Ascending aorta (tissue), 2 donors: ENCODE measurements at regions not wholly inside any gene's neighbourhood (a gene's known extent, or its start where the extent isn't known, plus 50 kb on each side); places are given as distances from the start of the nearest gene placed in this dataset.

ENCODE experiments used
- DNase-seq, 2 donors: peaks; one replicate each; pipeline ENCODE4 v3.0.0-alpha.2; 2019; ENCODE audit warnings: low spot score in 2 of 2
- H3K27ac ChIP-seq, 2 donors: fragments of 200-600 bp; sonication (generic); one replicate each; pipeline ENCODE4 v1.5.1; 2016 to 2017; ENCODE audit warnings: mild to moderate bottlenecking in 1 of 2
- H3K27me3 ChIP-seq: fragments of 200-600 bp; sonication (generic); one replicate; pipeline ENCODE4 v1.5.1; 2017
- H3K36me3 ChIP-seq, 2 donors: fragments of 200-600 bp; sonication (generic); one replicate each; pipeline ENCODE4 v1.5.1; 2016
- H3K4me1 ChIP-seq, 2 donors: fragments of 200-600 bp; sonication (generic); one replicate each; pipeline ENCODE4 v1.5.1; 2016 to 2017; ENCODE audit warnings: mild to moderate bottlenecking in 1 of 2
- H3K4me3 ChIP-seq, 2 donors: fragments of 200-600 bp; sonication (generic); one replicate each; pipeline ENCODE4 v1.5.1; 2016 to 2017; ENCODE audit warnings: mild to moderate bottlenecking in 1 of 2
- H3K9me3 ChIP-seq, 2 donors: fragments of 200-600 bp; sonication (generic); one replicate each; pipeline ENCODE4 v1.5.1; 2016
- CTCF ChIP-seq, 3 experiments: fragments of 200-600 bp in 2 of 3; fragments of 450-650 bp in 1 of 3; sonication (generic) in 2 of 3; IDR thresholded peaks; one replicate each; pipeline ENCODE4 v1.5.1; 2016 to 2019; ENCODE audit warnings: antibody characterized with exemption in 3 of 3, mild to moderate bottlenecking in 1 of 3, moderate library complexity in 1 of 3
- intact Hi-C: fragments of 100-400 bp; cut with DNase I; formaldehyde crosslinking; loops from one replicate; pipeline ENCODE4 v1.15.1; 2023

- Histone ChIP-seq H3K36me3 (no peaks in the 10 kb centered on the region), H3K4me1 (no peaks in the 10 kb centered on the region), H3K27ac (no peak overlapping the region), H3K4me3 (no peak overlapping the region), H3K9me3 (no peaks in the 10 kb centered on the region), H3K27me3 (no peaks in the 10 kb centered on the region)
- TF ChIP-seq CTCF (IDR thresholded peaks at IDR 0.05): no peak
- intact Hi-C loops: no loop called here
- DNase-seq: no peak
These were observed 278.0 kb downstream of the MRPL39 start for GRCh38 chr21:25329227-25329825.

GRCh38 chr21:25328736-25329135 is 278.5 kb downstream of the MRPL39 start:
- Histone ChIP-seq H3K4me1 (no peaks in the 10 kb centered on the region), H3K9me3 (no peaks in the 10 kb centered on the region), H3K4me3 (no peak overlapping the region), H3K36me3 (no peaks in the 10 kb centered on the region), H3K27me3 (no peaks in the 10 kb centered on the region), H3K27ac (no peak overlapping the region)
- intact Hi-C loops: no loop called here
- DNase-seq: no peak
- no peak for TF ChIP-seq CTCF (IDR thresholded peaks at IDR 0.05)

- Histone ChIP-seq H3K9me3 (no peaks in the 10 kb centered on the region), H3K4me1 (no peaks in the 10 kb centered on the region), H3K27me3 (no peaks in the 10 kb centered on the region), H3K4me3 (no peak overlapping the region), H3K27ac (no peak overlapping the region), H3K36me3 (no peaks in the 10 kb centered on the region)
- intact Hi-C loops: no loop called here
- TF ChIP-seq CTCF (IDR thresholded peaks at IDR 0.05): no peak
- no peak for DNase-seq
These were observed 281.1 kb downstream of the MRPL39 start for GRCh38 chr21:25326181-25326580.

GRCh38 chr21:25324666-25325065 is 282.6 kb downstream of the MRPL39 start:
- Histone ChIP-seq H3K27me3 (no peaks in the 10 kb centered on the region), H3K27ac (no peak overlapping the region), H3K4me3 (no peak overlapping the region), H3K9me3 (no peaks in the 10 kb centered on the region), H3K36me3 (no peaks in the 10 kb centered on the region), H3K4me1 (no peaks in the 10 kb centered on the region)
- no peak for TF ChIP-seq CTCF (IDR thresholded peaks at IDR 0.05)
- intact Hi-C loops: no loop called here
- no peak for DNase-seq

GRCh38 chr21:25323356-25323949 is 283.8 kb downstream of the MRPL39 start:
- Histone ChIP-seq H3K4me3 (no peak overlapping the region), H3K27ac (no peak overlapping the region), H3K27me3 (no peaks in the 10 kb centered on the region), H3K4me1 (no peaks in the 10 kb centered on the region), H3K36me3 (no peaks in the 10 kb centered on the region), H3K9me3 (no peaks in the 10 kb centered on the region)
- no peak for DNase-seq
- intact Hi-C loops: no loop called here
- no peak for TF ChIP-seq CTCF (IDR thresholded peaks at IDR 0.05)
